Progenitor cell of endocrine pancreas (in vitro differentiated cells): ENCODE measurements at regions not wholly inside any gene's neighbourhood (a gene's known extent, or its start where the extent isn't known, plus 50 kb on each side); places are given as distances from the start of the nearest gene placed in this dataset.

Experiments
- DNase-seq: peaks from one replicate; pipeline ENCODE4 v3.0.0; 2021; ENCODE audit warnings: low spot score; ENCODE audit not compliant: unreplicated experiment
- H3K27ac Mint-ChIP-seq: 2 replicates; pipeline ENCODE4 v1.8.0; 2021; ENCODE audit warnings: mild to moderate bottlenecking, moderate library complexity, mixed read lengths
- H3K27me3 Mint-ChIP-seq: 2 replicates; pipeline ENCODE4 v1.8.0; 2021; ENCODE audit warnings: mixed read lengths
- H3K36me3 Mint-ChIP-seq: 2 replicates; pipeline ENCODE4 v1.8.0; 2022; ENCODE audit warnings: mixed read lengths; ENCODE audit not compliant: insufficient read depth
- H3K4me1 Mint-ChIP-seq: 2 replicates; pipeline ENCODE4 v1.8.0; 2021; ENCODE audit warnings: low read depth, mixed read lengths
- H3K4me3 Mint-ChIP-seq: 2 replicates; pipeline ENCODE4 v1.8.0; 2021; ENCODE audit warnings: low read depth, mild to moderate bottlenecking, moderate library complexity, mixed read lengths
- H3K9me3 Mint-ChIP-seq: 2 replicates; pipeline ENCODE4 v1.8.0; 2021; ENCODE audit warnings: low read depth, mixed read lengths
- TF ChIP-seq, protein P1 (sequence below): fragments of 200-600 bp; sonication (generic); IDR thresholded peaks from one replicate; pipeline ENCODE4 v1.5.0; 2021; ENCODE audit warnings: antibody characterized with exemption, mild to moderate bottlenecking; ENCODE audit not compliant: unreplicated experiment

DNA sequence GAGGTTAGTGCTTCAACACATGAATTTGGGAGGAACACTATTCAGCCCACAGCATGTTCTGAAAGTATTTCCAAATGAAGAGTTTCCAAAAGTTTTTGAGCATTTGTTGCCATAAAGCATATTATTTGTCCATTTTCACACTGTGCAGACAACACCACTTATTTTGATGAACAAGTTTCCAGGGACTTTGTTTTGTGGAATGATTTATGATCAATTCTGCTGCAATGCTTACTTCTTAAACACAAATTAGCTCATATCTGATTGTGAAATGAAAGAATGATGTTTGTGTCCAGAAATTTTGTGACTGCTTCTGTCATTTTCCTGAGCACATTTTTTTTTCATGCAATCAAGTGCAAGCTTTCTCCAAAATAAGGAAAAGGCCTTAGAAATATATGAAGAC is 205.3 kb downstream of the RAP2A start:
- H3K36me3 Mint-ChIP-seq, result no peaks in the 10 kb centered on the region
- no peak overlapping the region for H3K27ac Mint-ChIP-seq
- TF ChIP-seq, protein P1, sequence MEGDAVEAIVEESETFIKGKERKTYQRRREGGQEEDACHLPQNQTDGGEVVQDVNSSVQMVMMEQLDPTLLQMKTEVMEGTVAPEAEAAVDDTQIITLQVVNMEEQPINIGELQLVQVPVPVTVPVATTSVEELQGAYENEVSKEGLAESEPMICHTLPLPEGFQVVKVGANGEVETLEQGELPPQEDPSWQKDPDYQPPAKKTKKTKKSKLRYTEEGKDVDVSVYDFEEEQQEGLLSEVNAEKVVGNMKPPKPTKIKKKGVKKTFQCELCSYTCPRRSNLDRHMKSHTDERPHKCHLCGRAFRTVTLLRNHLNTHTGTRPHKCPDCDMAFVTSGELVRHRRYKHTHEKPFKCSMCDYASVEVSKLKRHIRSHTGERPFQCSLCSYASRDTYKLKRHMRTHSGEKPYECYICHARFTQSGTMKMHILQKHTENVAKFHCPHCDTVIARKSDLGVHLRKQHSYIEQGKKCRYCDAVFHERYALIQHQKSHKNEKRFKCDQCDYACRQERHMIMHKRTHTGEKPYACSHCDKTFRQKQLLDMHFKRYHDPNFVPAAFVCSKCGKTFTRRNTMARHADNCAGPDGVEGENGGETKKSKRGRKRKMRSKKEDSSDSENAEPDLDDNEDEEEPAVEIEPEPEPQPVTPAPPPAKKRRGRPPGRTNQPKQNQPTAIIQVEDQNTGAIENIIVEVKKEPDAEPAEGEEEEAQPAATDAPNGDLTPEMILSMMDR, result no peak
- H3K27me3 Mint-ChIP-seq, result peaks cover 5% of the 10 kb centered on the region
- no peak for DNase-seq
- no peaks in the 10 kb centered on the region for H3K9me3 Mint-ChIP-seq
- H3K4me3 Mint-ChIP-seq, result no peak overlapping the region
- no peaks in the 10 kb centered on the region for H3K4me1 Mint-ChIP-seq

DNA sequence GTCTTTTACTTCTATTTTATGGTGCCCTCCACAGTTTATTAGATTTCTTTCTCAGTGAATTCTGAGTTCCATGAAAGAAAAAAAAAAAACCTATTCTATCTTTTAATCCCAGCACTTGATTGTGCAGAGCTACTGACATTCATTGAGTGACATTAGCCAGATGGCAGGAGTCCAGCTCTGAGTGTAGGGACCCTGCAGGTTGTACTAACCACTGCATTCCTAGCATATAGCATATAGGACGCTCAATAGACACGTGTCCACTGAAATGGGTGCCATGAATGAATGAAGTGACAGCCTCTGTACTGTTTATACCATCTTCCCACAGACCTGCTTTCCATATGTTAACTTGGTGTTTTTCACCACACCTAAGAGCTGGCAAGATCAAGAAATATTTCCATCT is 206.3 kb downstream of the RAP2A start:
- H3K4me3 Mint-ChIP-seq, result no peak overlapping the region
- peaks cover 5% of the 10 kb centered on the region for H3K27me3 Mint-ChIP-seq
- no peak for DNase-seq
- TF ChIP-seq, protein P1, result no peak
- H3K27ac Mint-ChIP-seq, result no peak overlapping the region
- H3K36me3 Mint-ChIP-seq, result no peaks in the 10 kb centered on the region
- no peaks in the 10 kb centered on the region for H3K4me1 Mint-ChIP-seq
- no peaks in the 10 kb centered on the region for H3K9me3 Mint-ChIP-seq

DNA sequence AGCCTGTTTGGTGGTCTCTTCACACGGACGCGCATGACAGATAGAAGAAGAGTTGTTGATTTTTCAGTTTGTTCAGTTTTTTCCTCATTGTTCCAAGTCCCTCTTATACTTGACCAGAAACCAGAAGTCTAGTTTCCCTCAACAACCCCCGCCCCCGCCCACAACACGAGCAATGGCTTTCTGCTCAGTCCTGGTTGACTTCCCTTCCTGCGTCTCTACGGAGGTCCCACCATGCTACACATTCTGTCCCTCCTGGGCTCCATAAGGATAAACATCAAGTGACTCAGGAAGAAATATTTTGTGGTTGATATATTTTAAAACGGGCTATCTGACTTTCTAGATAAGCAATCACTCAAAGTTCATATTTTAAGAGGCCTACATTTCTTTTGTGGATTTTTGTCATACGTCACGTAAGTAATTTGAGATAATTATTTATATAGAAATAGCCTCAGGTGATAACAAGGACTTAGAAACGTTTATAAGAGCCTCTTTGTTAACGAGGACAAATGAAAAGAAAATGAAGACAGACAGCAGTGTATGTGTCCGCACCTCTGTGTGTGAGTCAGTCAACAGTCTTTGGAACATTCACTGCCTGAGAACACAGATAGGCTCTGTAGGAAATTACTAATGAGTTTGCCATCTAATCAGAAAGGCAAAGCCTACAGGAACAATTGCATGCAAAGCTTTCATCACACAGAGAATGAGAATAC is 214.4 kb downstream of the RAP2A start:
- Mint-ChIP-seq H3K27ac (no peak overlapping the region), H3K9me3 (no peaks in the 10 kb centered on the region), H3K36me3 (no peaks in the 10 kb centered on the region)

DNA sequence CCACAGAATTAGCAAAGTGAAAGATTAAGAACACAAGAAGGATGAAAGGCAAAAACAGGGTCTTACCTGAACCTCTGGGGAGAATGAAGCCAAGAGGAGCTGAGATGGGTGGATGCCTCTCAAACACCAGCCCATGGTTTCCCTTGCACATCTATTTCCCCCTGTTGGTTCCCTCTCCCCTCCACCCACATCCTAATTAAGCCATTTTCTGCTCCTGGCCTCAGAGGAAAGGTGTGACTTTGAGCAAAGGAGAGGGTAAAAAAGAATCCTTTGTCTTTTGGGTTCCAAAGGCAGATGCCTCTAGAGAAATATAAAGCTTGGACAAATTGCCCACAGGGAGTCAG is 214.9 kb downstream of the RAP2A start:
- TF ChIP-seq, protein P1, result no peak
- H3K4me3 Mint-ChIP-seq, result no peak overlapping the region
- H3K27me3 Mint-ChIP-seq, result peaks cover 5% of the 10 kb centered on the region
- no peak for DNase-seq
- H3K4me1 Mint-ChIP-seq, result peaks cover 5% of the 10 kb centered on the region
- no peaks in the 10 kb centered on the region for H3K36me3 Mint-ChIP-seq
- H3K9me3 Mint-ChIP-seq, result no peaks in the 10 kb centered on the region
- no peak overlapping the region for H3K27ac Mint-ChIP-seq

More for the DNA sequence above, 214.4 kb downstream of the RAP2A start:
- H3K4me1 Mint-ChIP-seq, result peaks cover 5% of the 10 kb centered on the region
- H3K4me3 Mint-ChIP-seq, result no peak overlapping the region
- H3K27me3 Mint-ChIP-seq, result peaks cover 5% of the 10 kb centered on the region
- TF ChIP-seq, protein P1, result no peak
- no peak for DNase-seq

DNA sequence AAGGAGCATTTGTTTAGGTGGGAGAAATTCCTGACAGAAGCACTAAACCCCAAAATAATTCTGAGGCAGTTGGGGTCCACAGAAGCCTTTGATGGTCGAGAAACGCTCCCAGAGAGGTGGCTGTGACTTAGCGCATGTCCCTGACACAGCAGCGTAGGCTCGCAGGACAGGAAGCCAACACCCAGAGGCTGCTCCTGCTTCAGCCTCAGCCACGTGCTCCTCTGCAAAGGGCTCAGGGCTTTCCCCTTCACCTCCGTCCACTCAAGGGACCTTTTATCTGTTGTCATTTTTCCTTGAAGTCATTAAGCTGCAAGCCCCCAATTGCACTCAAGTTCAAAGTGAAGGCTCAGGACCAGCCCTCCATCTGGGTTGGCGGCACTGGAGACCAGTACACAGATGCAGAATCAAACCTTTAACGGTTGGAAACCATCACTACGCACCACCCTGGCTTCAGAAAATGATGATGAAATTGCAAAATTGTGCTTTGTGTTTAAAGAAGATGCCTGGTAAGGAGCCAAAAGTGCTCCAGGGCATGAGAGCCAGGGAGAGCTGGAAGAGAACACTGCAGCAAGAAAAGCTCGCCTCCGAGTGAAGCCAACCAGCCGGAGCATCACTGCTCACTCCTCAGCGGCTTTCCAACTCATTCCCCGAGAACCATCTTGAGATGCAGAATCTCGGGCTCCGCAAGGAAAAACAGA is 219.6 kb downstream of the RAP2A start:
- TF ChIP-seq, protein P1, result no peak
- Mint-ChIP-seq H3K4me1 (peaks cover 1% of the 10 kb centered on the region), H3K36me3 (no peaks in the 10 kb centered on the region), H3K27me3 (peaks cover 5% of the 10 kb centered on the region), H3K27ac (no peak overlapping the region), H3K9me3 (no peaks in the 10 kb centered on the region), H3K4me3 (no peak overlapping the region)
- no peak for DNase-seq
